ENCODE measurements at regions not wholly inside any gene's neighbourhood (a gene's known extent, or its start where the extent isn't known, plus 50 kb on each side); places are given as distances from the start of the nearest gene placed in this dataset.
"Not testable (repeated sequence)": the region's sequence is repeated elsewhere in the genome, so short reads cannot be mapped to it uniquely, and the experiment has no call there.

DNA sequence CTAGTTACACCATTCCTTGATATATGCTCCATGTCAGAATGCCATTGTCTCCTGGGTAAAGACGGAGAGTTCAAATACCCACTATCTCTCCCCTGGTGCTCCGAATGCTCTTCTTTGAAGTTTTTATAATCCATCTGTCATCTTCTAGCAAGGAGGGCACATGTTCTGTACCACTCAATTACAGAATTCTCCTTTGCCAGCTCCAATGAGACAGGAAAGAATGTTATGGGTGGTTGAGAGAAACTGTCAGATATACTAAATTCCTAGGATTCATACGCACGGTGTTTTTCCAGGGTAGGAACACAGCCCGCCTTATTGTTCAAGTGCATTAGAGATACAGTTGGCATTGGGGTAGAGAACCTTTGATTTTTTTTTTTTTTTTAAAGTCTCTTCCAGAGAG, 118.0 kb upstream of the ZNF536 start:
- TF ChIP-seq, protein P1, sequence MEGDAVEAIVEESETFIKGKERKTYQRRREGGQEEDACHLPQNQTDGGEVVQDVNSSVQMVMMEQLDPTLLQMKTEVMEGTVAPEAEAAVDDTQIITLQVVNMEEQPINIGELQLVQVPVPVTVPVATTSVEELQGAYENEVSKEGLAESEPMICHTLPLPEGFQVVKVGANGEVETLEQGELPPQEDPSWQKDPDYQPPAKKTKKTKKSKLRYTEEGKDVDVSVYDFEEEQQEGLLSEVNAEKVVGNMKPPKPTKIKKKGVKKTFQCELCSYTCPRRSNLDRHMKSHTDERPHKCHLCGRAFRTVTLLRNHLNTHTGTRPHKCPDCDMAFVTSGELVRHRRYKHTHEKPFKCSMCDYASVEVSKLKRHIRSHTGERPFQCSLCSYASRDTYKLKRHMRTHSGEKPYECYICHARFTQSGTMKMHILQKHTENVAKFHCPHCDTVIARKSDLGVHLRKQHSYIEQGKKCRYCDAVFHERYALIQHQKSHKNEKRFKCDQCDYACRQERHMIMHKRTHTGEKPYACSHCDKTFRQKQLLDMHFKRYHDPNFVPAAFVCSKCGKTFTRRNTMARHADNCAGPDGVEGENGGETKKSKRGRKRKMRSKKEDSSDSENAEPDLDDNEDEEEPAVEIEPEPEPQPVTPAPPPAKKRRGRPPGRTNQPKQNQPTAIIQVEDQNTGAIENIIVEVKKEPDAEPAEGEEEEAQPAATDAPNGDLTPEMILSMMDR (IDR thresholded peaks at IDR 0.05; ENCODE audit: borderline replicate concordance, control extremely low read depth, extremely low read depth, insufficient read depth, missing control alignments) = no peak
- no peak for DNase-seq (ENCODE audit: low spot score)
- in situ Hi-C loops (cut with MboI; ENCODE audit: low sequenced_read_pairs, unreplicated experiment) = no loop called here

DNA sequence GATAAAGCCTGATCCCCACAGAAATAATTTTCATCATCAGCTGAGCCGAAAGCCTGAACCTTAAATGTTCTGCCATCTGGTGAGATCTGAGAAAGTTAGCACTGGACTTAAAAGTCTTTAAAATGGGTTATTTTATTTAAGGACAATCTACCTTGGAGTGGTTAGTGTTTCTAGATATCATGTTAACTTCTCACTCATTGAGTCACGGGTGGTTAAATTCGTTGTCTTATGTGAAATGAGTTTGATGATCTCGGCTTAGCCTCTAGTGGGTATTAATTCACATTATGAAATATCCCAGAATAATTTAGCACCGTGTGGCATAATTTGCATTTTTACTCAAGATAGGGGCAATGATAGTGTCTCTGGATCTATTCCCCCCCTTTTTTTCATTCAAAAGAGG, 117.4 kb upstream of the ZNF536 start:
- TF ChIP-seq, protein P1 (IDR thresholded peaks at IDR 0.05; ENCODE audit: borderline replicate concordance, control extremely low read depth, extremely low read depth, insufficient read depth, missing control alignments) = no peak
- in situ Hi-C loops (cut with MboI; ENCODE audit: low sequenced_read_pairs, unreplicated experiment) = no loop called here
- no peak for DNase-seq (ENCODE audit: low spot score)

DNA sequence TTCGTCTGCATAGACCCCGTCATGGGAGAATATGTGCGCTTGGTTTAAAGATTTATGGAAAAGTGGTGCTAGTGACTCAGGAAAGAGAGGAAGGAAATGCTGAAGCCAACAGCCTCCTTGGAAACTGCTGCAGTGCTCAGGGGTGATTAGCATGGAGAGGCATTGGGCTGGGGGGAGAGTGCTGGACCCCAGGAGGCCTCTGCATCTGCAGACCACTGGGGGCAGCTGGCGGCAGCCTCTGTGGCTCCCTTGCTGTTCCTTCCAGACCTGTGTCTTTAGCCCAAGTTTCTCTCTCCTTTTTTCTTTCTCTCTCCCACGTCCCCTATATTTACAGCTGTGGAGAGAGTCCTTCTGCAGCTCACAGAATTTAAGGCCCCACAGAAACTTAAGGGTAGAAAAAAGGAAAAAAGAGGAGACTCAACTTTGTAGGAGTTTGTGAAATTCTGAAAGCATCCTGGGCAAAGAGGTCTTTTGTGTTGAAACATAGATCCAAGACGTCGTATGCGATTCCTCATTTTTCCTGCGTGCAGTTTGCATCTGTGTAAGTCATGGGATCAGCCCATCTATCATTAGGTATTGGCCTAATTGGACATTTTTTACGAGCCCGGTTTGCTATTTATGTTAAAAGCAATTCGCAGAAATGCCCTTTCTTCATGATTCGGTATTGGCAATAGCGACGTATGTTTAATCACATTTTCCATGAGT, 116.2 kb upstream of the ZNF536 start:
- no peak for DNase-seq (ENCODE audit: low spot score)
- TF ChIP-seq, protein P1 (IDR thresholded peaks at IDR 0.05; ENCODE audit: borderline replicate concordance, control extremely low read depth, extremely low read depth, insufficient read depth, missing control alignments) = no peak
- in situ Hi-C loops (cut with MboI; ENCODE audit: low sequenced_read_pairs, unreplicated experiment) = no loop called here

DNA sequence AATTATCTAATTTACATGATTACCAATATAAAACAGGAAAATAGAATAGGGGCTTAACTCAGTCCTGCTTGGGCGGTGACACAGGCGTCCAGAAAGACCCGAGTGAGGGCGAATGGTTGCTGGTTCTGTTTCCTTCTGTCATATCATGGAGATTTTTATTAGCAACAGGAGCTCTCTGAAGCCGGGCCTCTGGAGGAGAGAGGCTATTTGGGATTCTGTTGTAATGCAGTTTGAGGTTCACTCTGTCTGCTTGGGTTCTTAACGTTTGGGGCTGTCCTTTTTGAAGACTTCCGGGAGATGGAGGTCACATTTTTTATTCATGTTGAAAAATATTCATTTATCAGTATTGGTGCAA, 115.7 kb upstream of the ZNF536 start:
- in situ Hi-C loops (cut with MboI; ENCODE audit: low sequenced_read_pairs, unreplicated experiment) = no loop called here
- DNase-seq (ENCODE audit: low spot score) = no peak
- TF ChIP-seq, protein P1 (IDR thresholded peaks at IDR 0.05; ENCODE audit: borderline replicate concordance, control extremely low read depth, extremely low read depth, insufficient read depth, missing control alignments) = no peak

DNA sequence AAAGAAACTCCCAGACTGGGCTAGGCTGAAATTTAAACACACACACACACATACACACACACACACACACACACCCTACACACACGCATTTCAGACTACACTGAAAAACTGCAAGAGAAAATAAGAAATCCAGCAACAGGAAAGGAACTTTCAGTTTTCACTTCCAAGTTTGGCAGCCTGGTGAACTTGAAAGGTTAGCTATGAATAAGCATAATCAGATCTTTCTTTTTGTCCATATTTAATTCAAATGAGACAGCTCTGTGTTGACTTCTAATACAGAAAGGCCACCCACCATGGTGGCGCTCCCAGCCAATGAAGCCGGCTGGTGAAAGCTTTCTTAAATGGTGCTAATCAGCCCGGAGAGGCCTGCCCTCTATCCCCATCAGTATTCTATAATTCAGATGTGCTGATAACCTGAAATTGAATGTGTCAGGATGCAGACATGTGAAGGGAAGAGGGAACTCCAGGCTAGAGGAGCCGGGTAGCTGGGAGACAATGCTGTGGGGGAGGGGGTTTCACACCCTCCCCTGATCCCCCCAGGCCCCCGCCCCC, 108.3 kb upstream of the ZNF536 start:
- DNase-seq (ENCODE audit: low spot score) = no peak
- in situ Hi-C loops (cut with MboI; ENCODE audit: low sequenced_read_pairs, unreplicated experiment) = no loop called here
- TF ChIP-seq, protein P1 (IDR thresholded peaks at IDR 0.05; ENCODE audit: borderline replicate concordance, control extremely low read depth, extremely low read depth, insufficient read depth, missing control alignments) = no peak

DNA sequence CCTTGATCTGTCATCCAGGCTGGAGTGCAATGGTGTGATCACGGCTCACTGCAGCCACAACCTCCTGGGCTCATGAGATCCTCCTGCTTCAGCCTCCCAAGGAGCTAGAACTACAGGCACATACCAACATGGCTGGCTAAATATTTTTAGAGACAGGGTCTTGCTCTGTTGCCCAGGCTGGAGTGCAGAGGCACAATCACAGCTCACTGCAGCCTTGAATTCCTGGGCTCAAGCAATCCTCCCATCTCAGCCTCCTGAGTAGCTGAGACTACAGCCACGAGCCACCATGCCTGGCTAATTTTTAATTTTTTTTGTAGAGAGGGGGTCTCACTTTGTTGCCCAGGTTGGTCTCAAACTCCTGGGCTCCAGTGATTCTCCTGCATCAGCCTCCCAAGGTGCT, 106.3 kb upstream of the ZNF536 start:
- in situ Hi-C loops (cut with MboI; ENCODE audit: low sequenced_read_pairs, unreplicated experiment); DNase-seq (ENCODE audit: low spot score): not testable (repeated sequence)

DNA sequence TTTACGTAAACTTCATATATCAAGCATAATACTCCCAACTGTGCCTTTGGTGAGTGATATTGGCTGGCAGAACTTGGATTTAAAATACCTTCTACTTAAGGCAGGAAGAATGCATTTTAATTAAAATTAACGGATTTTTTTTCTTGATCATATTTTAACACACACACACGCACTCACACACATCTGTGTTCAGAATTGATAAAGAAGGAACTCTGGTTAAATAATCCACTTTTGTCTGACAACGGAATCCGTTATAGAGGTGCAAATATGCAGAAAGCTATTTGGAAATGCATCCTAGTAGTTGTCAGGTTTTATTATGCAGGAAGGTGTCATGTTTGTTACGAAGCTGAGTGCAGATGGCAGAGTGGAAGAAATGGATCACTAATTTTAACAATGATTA, 105.5 kb upstream of the ZNF536 start:
- TF ChIP-seq, protein P1 (IDR thresholded peaks at IDR 0.05; ENCODE audit: borderline replicate concordance, control extremely low read depth, extremely low read depth, insufficient read depth, missing control alignments) = no peak
- no peak for DNase-seq (ENCODE audit: low spot score)
- in situ Hi-C loops (cut with MboI; ENCODE audit: low sequenced_read_pairs, unreplicated experiment) = no loop called here
